B cell (primary cell): ENCODE measurements at regions not wholly inside any gene's neighbourhood (a gene's known extent, or its start where the extent isn't known, plus 50 kb on each side); places are given as distances from the start of the nearest gene placed in this dataset.

Experiments
- ATAC-seq: fragments of 200-7000 bp; cut with Tn5 transposase; one replicate; pipeline ENCODE4 v1.10.0; 2021; ENCODE audit warnings: low read depth, mild to moderate bottlenecking, moderate number of reproducible peaks, moderate library complexity
- CTCF ChIA-PET: fragments of 350-600 bp; sonication (Branson Sonifier 250); formaldehyde crosslinking; loops from one replicate; lab custom pipeline; 2021; ENCODE audit warnings: antibody characterized with exemption, inconsistent platforms; lab: Charles Lee
- POLR2A ChIA-PET: fragments of 350-600 bp; sonication (Branson Sonifier 250); formaldehyde crosslinking; loops from one replicate; lab custom pipeline; 2021; ENCODE audit warnings: antibody characterized with exemption; lab: Charles Lee
- DNase-seq: peaks from one replicate; pipeline ENCODE4 v3.0.0; 2013
- H2AFZ ChIP-seq: 2 replicates; pipeline ENCODE4 v1.6.1; 2012; ENCODE audit warnings: mild to moderate bottlenecking, low read depth, low read length; ENCODE audit not compliant: insufficient read depth, poor library complexity, severe bottlenecking
- H3K27ac ChIP-seq, 2 donors: 1 replicate in 1 of 2; 2 replicates in 1 of 2; pipeline ENCODE4 v1.5.1; 2012 to 2013; ENCODE audit warnings: low read length in 2 of 2, mild to moderate bottlenecking in 2 of 2, moderate library complexity in 1 of 2
- H3K27me3 ChIP-seq, 4 experiments: fragments of 200-600 bp in 1 of 4; sonication (generic) in 1 of 4; replicated peaks in 1 of 4; 1 replicate in 2 of 4; 2 replicates in 2 of 4; pipeline versions ENCODE4 v1.6.1 to v1.7.0; 2013 to 2016; ENCODE audit warnings: low read length in 3 of 4, mild to moderate bottlenecking in 2 of 4, mixed read lengths in 1 of 4, moderate library complexity in 1 of 4; ENCODE audit not compliant: insufficient read depth in 4 of 4, control insufficient read depth in 3 of 4; ENCODE audit errors: control extremely low read depth in 1 of 4
- H3K36me3 ChIP-seq, 2 experiments: replicated peaks in 1 of 2; 1 replicate in 1 of 2; 2 replicates in 1 of 2; pipeline versions ENCODE4 v1.6.1 to v1.7.1; 2013; ENCODE audit warnings: low read length in 1 of 2; ENCODE audit not compliant: insufficient read depth in 2 of 2, control insufficient read depth in 1 of 2; ENCODE audit errors: control extremely low read depth in 1 of 2, extremely low read depth in 1 of 2
- H3K4me1 ChIP-seq, 2 donors: fragments of 200-600 bp in 1 of 2; sonication (generic) in 1 of 2; 1 replicate in 1 of 2; 2 replicates in 1 of 2; pipeline versions ENCODE4 v1.5.1 to v1.6.1; 2013 to 2017; ENCODE audit warnings: low read length in 2 of 2; ENCODE audit not compliant: control insufficient read depth in 2 of 2, insufficient read depth in 2 of 2
- H3K4me2 ChIP-seq: replicated peaks from 2 replicates; pipeline ENCODE3; 2012; ENCODE audit warnings: mild to moderate bottlenecking, low read depth, low read length; ENCODE audit not compliant: poor library complexity, severe bottlenecking
- H3K4me3 ChIP-seq, 5 experiments: fragments of 200-600 bp in 1 of 5; sonication (generic) in 1 of 5; 1 replicate in 3 of 5; 2 replicates in 2 of 5; pipeline versions ENCODE4 v1.5.1 to v1.7.0; 2011 to 2016; ENCODE audit warnings: low read length in 4 of 5, mild to moderate bottlenecking in 4 of 5, low read depth in 2 of 5, control low read depth in 1 of 5, moderate library complexity in 1 of 5; ENCODE audit not compliant: insufficient read depth in 1 of 5; ENCODE audit errors: control extremely low read depth in 1 of 5, extremely low read depth in 1 of 5
- H3K79me2 ChIP-seq: fragments of 200-600 bp; sonication (generic); one replicate; pipeline ENCODE4 v1.6.0; 2016; ENCODE audit warnings: low read length; ENCODE audit not compliant: control insufficient read depth, insufficient read depth
- H3K9ac ChIP-seq: fragments of 200-600 bp; sonication (generic); 2 replicates; pipeline ENCODE4 v1.6.1; 2017; ENCODE audit warnings: mild to moderate bottlenecking, low read length, moderate library complexity
- H3K9me3 ChIP-seq, 3 donors: one replicate each; pipeline versions ENCODE4 v1.6.1 to v1.7.1; 2013; ENCODE audit warnings: low read length in 2 of 3; ENCODE audit not compliant: control insufficient read depth in 2 of 3, insufficient read depth in 1 of 3; ENCODE audit errors: control extremely low read depth in 1 of 3
- H4K20me1 ChIP-seq: 2 replicates; pipeline ENCODE4 v1.6.0; 2012; ENCODE audit warnings: mild to moderate bottlenecking, low read length; ENCODE audit not compliant: insufficient read depth, control insufficient read depth, poor library complexity, severe bottlenecking
- H3K27ac Mint-ChIP-seq: one replicate; pipeline ENCODE4 v1.8.0; 2021; ENCODE audit warnings: mixed read lengths
- H3K27me3 Mint-ChIP-seq: one replicate; pipeline ENCODE4 v1.8.0; 2021; ENCODE audit warnings: mixed read lengths
- H3K4me1 Mint-ChIP-seq: one replicate; pipeline ENCODE4 v1.8.0; 2021; ENCODE audit warnings: mixed read lengths
- H3K4me3 Mint-ChIP-seq: one replicate; pipeline ENCODE4 v1.8.0; 2021; ENCODE audit warnings: mixed read lengths
- H3K9me3 Mint-ChIP-seq: one replicate; pipeline ENCODE4 v1.8.0; 2022; ENCODE audit warnings: mixed read lengths; ENCODE audit not compliant: insufficient read depth
- EZH2 ChIP-seq: IDR thresholded peaks from 2 replicates; pipeline ENCODE4 v1.6.1; 2012; ENCODE audit warnings: borderline replicate concordance, low read depth, mild to moderate bottlenecking, moderate library complexity, low read length; ENCODE audit not compliant: insufficient read depth, poor library complexity, severe bottlenecking
- WGBS: methylation state at CpG from one replicate; pipeline ENCODE4 v1.1.5; 2013; ENCODE audit warnings: missing lambda C conversion rate; ENCODE audit not compliant: insufficient coverage; 5-methylcytosine and 5-hydroxymethylcytosine counted together
- intact Hi-C: fragments of 100-400 bp; cut with micrococcal nuclease; formaldehyde crosslinking; loops from one replicate; pipeline ENCODE4 v1.10.0; 2022
- TF ChIP-seq, protein P1 (sequence below): fragments of 200-600 bp; IDR thresholded peaks from one replicate; pipeline ENCODE4 v1.8.0; 2022; ENCODE audit warnings: antibody characterized with exemption, mild to moderate bottlenecking

DNA sequence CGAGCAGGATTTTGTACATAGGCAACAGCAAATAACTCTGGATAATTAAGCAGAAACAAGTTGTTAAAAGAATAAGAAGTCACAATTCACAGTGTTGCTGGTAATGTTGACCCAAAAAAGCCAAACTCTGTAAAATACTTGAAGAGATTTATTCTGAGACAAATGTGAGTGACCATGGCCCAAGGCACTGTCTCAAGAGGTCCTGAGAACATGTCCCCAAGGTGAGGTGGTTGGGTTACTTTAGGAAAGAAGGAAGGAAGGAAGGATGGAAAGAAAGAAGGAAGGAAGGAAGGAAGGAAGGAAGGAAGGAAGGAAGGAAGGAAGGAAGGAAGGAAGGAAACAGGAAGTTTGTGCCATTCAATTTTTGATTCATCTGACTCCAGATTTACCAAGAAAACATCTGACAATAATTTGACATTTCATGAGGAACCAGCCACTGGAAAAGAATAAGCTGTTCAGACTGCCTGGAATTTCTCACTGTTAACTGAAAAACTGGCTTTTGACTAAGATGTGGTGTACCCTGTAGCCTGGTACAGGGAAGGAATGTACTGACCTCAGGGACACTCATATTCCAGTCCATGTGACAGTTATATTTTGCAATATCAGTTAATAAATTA, 295.9 kb upstream of the TNC start:
- intact Hi-C loops = no loop called here
- WGBS = no CpG with 5 or more reads among the region's 1 CpG
- TF ChIP-seq, protein P1, sequence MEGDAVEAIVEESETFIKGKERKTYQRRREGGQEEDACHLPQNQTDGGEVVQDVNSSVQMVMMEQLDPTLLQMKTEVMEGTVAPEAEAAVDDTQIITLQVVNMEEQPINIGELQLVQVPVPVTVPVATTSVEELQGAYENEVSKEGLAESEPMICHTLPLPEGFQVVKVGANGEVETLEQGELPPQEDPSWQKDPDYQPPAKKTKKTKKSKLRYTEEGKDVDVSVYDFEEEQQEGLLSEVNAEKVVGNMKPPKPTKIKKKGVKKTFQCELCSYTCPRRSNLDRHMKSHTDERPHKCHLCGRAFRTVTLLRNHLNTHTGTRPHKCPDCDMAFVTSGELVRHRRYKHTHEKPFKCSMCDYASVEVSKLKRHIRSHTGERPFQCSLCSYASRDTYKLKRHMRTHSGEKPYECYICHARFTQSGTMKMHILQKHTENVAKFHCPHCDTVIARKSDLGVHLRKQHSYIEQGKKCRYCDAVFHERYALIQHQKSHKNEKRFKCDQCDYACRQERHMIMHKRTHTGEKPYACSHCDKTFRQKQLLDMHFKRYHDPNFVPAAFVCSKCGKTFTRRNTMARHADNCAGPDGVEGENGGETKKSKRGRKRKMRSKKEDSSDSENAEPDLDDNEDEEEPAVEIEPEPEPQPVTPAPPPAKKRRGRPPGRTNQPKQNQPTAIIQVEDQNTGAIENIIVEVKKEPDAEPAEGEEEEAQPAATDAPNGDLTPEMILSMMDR = no peak
- TF ChIP-seq EZH2 = no peak
- Mint-ChIP-seq H3K9me3 (peaks cover 4% of the 10 kb centered on the region), H3K27ac (no peak overlapping the region), H3K4me3 (no peak overlapping the region), H3K27me3 (peaks cover 10% of the 10 kb centered on the region), H3K4me1 (peaks cover 5% of the 10 kb centered on the region)
- CTCF ChIA-PET = no interaction called here
- no peak overlapping the region for H3K27ac ChIP-seq
- no peak overlapping the region for H3K4me3 ChIP-seq
- no peaks in the 10 kb centered on the region for H3K9me3 ChIP-seq
- H2AFZ ChIP-seq = no peak overlapping the region
- H3K36me3 ChIP-seq = no peaks in the 10 kb centered on the region
- H4K20me1 ChIP-seq = no peaks in the 10 kb centered on the region
- H3K4me1 ChIP-seq = no peaks in the 10 kb centered on the region
- POLR2A ChIA-PET = no interaction called here
- H3K27me3 ChIP-seq = no peaks in the 10 kb centered on the region
- DNase-seq (no peak), ATAC-seq (no peak)
- H3K79me2 ChIP-seq = no peaks in the 10 kb centered on the region
- no peak overlapping the region for H3K9ac ChIP-seq
- H3K4me2 ChIP-seq = no peak overlapping the region

GRCh38 chr9:115414561-115414960, 296.6 kb upstream of the TNC start:
- Mint-ChIP-seq H3K4me3 (no peak overlapping the region), H3K4me1 (peaks cover 5% of the 10 kb centered on the region), H3K9me3 (peaks cover 4% of the 10 kb centered on the region), H3K27me3 (peaks cover 3% of the 10 kb centered on the region), H3K27ac (no peak overlapping the region)
- ChIA-PET CTCF (no interaction called here), POLR2A (no interaction called here)
- no peaks in the 10 kb centered on the region for H4K20me1 ChIP-seq
- WGBS = 93% methylated on average over 1 of the region's 1 CpG
- TF ChIP-seq, protein P1 = no peak
- TF ChIP-seq EZH2 = no peak
- no peak overlapping the region for H2AFZ ChIP-seq
- H3K9me3 ChIP-seq = no peaks in the 10 kb centered on the region
- no peak overlapping the region for H3K4me2 ChIP-seq
- no peaks in the 10 kb centered on the region for H3K4me1 ChIP-seq
- ATAC-seq (no peak), DNase-seq (no peak)
- no peak overlapping the region for H3K4me3 ChIP-seq
- H3K9ac ChIP-seq = no peak overlapping the region
- no peaks in the 10 kb centered on the region for H3K79me2 ChIP-seq
- intact Hi-C loops = no loop called here
- no peak overlapping the region for H3K27ac ChIP-seq
- H3K36me3 ChIP-seq = no peaks in the 10 kb centered on the region
- H3K27me3 ChIP-seq = no peaks in the 10 kb centered on the region
